ENCODE measurements at regions not wholly inside any gene's neighbourhood (a gene's known extent, or its start where the extent isn't known, plus 50 kb on each side); places are given as distances from the start of the nearest gene placed in this dataset.

- TF ChIP-seq SNAI2 (CRISPR knock-in tag; IDR thresholded peaks at IDR 0.05): no peak
- no peak for TF ChIP-seq ARNTL (CRISPR knock-in tag; IDR thresholded peaks at IDR 0.05; ENCODE audit: borderline replicate concordance, low read depth)
- no peak for TF ChIP-seq ISL1 (CRISPR knock-in tag; IDR thresholded peaks at IDR 0.05)
- no peak for TF ChIP-seq ZNF70 (CRISPR knock-in tag; IDR thresholded peaks at IDR 0.05)
- TF ChIP-seq ZFP3 (CRISPR knock-in tag; IDR thresholded peaks at IDR 0.05): no peak
- TF ChIP-seq CREB5 (CRISPR knock-in tag; IDR thresholded peaks at IDR 0.05; ENCODE audit: low read depth): no peak
- no peak for TF ChIP-seq ZC3H10 (CRISPR knock-in tag; IDR thresholded peaks at IDR 0.05)
- no peak for TF ChIP-seq RARB (CRISPR knock-in tag; IDR thresholded peaks at IDR 0.05)
- ATAC-seq: no peak
Measured at GRCh38 chr4:124879195-124879594, 166.7 kb upstream of the ANKRD50 start.

- TF ChIP-seq BACH2 (CRISPR knock-in tag; IDR thresholded peaks at IDR 0.05; ENCODE audit: borderline replicate concordance): no peak
- no peak for TF ChIP-seq ZNF8 (CRISPR knock-in tag; IDR thresholded peaks at IDR 0.05)
- no peak for TF ChIP-seq TCF4 (CRISPR knock-in tag; IDR thresholded peaks at IDR 0.05; ENCODE audit: borderline replicate concordance)
- TF ChIP-seq ARNTL (CRISPR knock-in tag; IDR thresholded peaks at IDR 0.05; ENCODE audit: borderline replicate concordance, low read depth): no peak
- TF ChIP-seq TSHZ2 (CRISPR knock-in tag; IDR thresholded peaks at IDR 0.05): no peak
- TF ChIP-seq ESRRG (CRISPR knock-in tag; IDR thresholded peaks at IDR 0.05): no peak
- TF ChIP-seq GLIS3 (CRISPR knock-in tag; IDR thresholded peaks at IDR 0.05): no peak
- TF ChIP-seq SNAI2 (CRISPR knock-in tag; IDR thresholded peaks at IDR 0.05): no peak
- no peak for TF ChIP-seq ZFP30 (CRISPR knock-in tag; IDR thresholded peaks at IDR 0.05)
- no peak for TF ChIP-seq ZFP3 (CRISPR knock-in tag; IDR thresholded peaks at IDR 0.05)
- no peak for TF ChIP-seq ZNF565 (CRISPR knock-in tag; conservative IDR thresholded peaks at IDR 0.05; ENCODE audit: low read depth)
- no peak for TF ChIP-seq RARB (CRISPR knock-in tag; IDR thresholded peaks at IDR 0.05)
- no peak for TF ChIP-seq CSDC2 (CRISPR knock-in tag; IDR thresholded peaks at IDR 0.05)
- no peak for ATAC-seq
Measured at GRCh38 chr4:124874172-124874450, 161.6 kb upstream of the ANKRD50 start.

- no peak for ATAC-seq
- TF ChIP-seq TOX (CRISPR knock-in tag; IDR thresholded peaks at IDR 0.05; ENCODE audit: borderline replicate concordance) (no peak), CSRNP3 (CRISPR knock-in tag; IDR thresholded peaks at IDR 0.05) (no peak), CSDC2 (CRISPR knock-in tag; IDR thresholded peaks at IDR 0.05) (no peak), POU6F1 (CRISPR knock-in tag; IDR thresholded peaks at IDR 0.05; ENCODE audit: borderline replicate concordance, low read depth) (no peak), ARNTL (CRISPR knock-in tag; IDR thresholded peaks at IDR 0.05; ENCODE audit: borderline replicate concordance, low read depth) (no peak), ZFP3 (CRISPR knock-in tag; IDR thresholded peaks at IDR 0.05) (no peak), TSHZ2 (CRISPR knock-in tag; IDR thresholded peaks at IDR 0.05) (no peak), GLIS3 (CRISPR knock-in tag; IDR thresholded peaks at IDR 0.05) (no peak), ZNF70 (CRISPR knock-in tag; IDR thresholded peaks at IDR 0.05) (no peak), ISL1 (CRISPR knock-in tag; IDR thresholded peaks at IDR 0.05) (no peak), TCF4 (CRISPR knock-in tag; IDR thresholded peaks at IDR 0.05; ENCODE audit: borderline replicate concordance) (no peak), PATZ1 (CRISPR knock-in tag; IDR thresholded peaks at IDR 0.05; ENCODE audit: borderline replicate concordance) (no peak), ZNF8 (CRISPR knock-in tag; IDR thresholded peaks at IDR 0.05) (no peak), ZNF565 (CRISPR knock-in tag; conservative IDR thresholded peaks at IDR 0.05; ENCODE audit: low read depth) (no peak), CREB5 (CRISPR knock-in tag; IDR thresholded peaks at IDR 0.05; ENCODE audit: low read depth) (no peak), ZFP30 (CRISPR knock-in tag; IDR thresholded peaks at IDR 0.05) (no peak)
Measured at GRCh38 chr4:124873361-124874171, 161.0 kb upstream of the ANKRD50 start.
